DMS153 (cell line): ENCODE measurements at regions not wholly inside any gene's neighbourhood (a gene's known extent, or its start where the extent isn't known, plus 50 kb on each side); places are given as distances from the start of the nearest gene placed in this dataset.

ENCODE experiments used
- DNase-seq: peaks from one replicate; lab custom pipeline; 2025; lab: John Stamatoyannopoulos, UW

DNA sequence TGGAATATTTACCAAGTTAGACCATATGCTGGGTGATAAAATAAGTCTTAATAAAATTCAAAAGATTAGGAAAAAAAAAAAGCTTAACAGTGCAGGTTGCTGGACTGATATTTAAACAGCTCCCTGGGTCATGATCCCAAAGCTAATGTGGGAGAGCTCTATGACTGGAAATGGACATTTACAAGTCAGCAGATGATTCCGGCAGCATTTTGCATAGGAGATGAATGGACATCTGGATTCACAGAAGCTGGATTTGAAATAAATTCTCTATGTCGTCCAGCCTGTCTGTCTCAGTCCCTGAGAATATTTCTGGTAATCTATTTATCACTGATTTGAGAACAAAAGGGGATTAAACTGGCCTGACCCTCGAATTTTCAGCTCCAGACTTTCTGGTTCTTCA is 52.3 kb upstream of the KLHL25 start:
- DNase-seq: no peak

DNA sequence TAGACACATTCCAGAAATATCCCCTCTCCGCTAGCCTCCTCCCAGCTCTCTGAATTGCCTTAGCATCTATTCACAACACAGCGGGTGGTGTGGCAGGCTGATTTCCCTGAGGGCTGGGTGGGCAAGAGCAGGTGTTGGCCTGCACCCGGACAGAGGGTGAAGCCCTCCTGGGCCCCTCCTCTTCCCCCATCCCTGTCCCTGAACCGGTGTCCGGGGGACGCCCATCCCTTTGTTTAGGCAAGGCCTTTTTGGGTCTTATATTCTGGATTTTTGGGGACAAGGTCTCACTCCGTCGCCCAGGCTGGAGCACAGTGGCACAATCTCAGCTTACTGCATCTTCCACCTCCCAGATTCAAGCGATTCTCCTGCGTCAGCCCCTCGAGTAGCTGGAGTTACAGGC is 55.2 kb upstream of the KLHL25 start:
- DNase-seq: no peak

DNA sequence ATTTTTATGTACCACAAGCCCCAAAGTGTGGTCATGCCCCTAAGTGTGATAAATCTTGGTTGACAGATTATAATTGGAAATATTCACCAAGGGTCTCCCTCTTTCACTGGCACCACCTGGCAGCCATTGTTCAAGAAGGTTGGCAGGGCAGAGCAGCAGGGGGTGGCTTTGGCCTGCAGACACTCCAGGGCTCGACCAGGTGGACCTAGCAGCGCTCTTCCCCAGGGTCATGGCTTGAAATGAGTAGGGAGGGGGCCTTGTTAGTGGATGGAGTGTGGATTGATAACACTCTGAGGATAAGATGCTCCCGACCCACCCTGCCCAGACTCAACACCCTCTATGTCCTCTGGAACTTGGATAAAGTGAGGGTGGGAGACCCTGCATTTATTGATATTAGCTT is 58.2 kb upstream of the KLHL25 start:
- no peak for DNase-seq

DNA sequence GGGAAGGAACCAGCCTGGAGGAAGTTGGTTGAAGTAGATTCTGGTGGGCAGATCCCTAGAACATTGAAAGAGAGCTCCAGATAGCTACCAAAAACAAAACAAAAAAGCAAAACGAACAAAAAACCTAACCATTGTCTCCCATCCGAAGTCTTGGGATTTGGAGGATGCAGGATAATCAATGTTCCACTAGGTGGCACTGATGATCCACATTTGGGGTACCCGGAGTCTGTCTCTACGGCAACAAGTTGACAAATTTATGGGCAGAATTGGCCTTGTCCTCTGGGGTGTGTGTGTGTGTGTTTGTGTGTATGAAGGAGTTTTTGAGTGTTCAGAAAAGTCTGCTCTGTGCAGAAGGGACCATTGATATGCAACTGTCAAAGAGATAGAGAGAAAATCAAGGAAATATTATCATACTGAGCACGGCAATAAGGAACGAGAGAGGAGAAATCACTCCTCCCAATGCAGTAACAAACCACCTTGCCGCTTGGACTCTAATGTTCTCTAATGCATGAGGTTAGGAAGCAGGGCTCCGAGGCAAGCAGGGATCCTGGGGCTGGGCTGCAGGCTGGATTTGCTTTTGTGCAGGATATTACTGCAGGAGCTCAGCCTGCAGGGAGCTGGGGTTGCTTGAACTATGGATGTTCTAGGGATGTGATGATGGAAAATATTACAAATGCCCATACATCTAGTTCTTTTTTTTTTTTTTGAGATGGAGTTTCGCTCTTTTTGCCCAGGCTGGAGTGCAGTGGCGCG is 59.8 kb upstream of the KLHL25 start:
- no peak for DNase-seq

DNA sequence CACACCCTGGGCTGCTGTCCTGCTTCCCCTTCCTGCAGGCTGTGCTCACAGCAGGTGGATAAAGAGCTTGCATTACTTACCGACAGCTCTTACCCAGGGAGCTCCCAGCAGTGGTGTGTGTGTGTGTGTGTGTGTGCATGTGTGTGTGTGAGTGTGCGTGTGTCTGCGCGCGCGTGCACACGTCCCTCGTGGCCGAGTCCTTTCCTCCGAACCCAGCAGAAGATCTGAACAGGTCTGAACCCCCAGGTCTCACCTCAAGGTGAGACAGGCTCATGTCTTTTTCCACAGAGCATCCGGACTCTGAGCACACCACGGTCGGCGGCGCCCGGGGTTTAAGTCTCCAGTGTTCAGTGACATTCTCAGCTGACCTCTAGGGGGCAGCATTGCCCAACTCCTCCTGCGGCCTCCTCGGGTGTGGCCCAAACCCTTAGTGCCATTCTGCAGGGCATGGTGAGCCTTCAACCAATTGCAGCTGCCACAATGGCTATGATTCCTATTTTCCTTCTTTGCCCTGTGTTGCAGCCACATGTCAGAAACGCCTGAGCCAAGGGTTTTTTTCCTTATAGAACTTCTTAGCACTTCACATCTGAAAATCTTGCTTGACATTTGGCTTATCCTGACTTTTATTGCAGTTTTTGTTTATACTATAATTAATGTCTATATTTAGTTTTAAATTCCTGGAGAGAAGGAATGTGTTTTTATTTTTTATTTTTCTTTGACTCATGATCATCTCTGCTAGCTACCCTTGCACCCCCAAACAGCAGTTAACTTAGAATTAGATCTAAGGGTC is 64.1 kb upstream of the KLHL25 start:
- no peak for DNase-seq

GRCh38 chr15:85859671-85860070 is 64.9 kb upstream of the KLHL25 start:
- no peak for DNase-seq

DNA sequence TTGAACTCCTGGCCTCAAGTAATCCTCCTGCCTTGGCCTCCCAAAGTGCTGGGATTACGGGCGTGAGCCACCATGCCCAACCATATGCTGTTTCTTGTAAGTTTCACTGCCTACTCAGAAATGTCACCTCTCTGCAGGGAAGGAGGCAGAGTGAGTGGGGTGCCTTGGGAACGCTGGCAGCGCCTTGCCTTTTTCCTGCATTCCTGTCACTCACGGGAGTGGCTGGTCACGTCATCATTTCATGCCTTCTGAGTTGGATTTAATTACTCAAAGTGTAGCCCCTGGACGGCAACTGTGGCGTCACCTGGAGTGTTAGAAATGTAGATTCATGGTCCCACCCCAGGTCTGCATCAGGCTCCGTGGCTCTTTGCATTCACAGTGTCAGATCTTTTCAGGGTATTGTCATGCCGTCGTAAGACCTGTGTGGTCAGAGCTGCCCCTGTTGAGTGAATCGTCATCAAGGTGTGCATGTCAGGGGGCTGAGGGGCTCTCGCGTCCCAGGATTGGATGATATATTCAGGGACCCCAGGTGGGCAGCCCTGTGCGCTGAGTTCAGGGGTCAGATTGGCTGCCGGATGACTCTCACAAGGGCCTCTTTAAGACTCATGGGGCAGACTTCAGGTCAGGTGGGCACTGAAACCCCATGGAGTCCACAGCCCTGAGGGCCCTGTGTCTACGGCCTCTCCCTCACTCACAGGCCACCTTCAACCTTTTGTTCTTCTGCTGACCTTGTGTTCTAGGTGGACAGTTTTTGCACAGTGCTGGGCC is 65.9 kb upstream of the KLHL25 start:
- DNase-seq: no peak

GRCh38 chr15:85865070-85865684 is 70.5 kb upstream of the KLHL25 start:
- no peak for DNase-seq

DNA sequence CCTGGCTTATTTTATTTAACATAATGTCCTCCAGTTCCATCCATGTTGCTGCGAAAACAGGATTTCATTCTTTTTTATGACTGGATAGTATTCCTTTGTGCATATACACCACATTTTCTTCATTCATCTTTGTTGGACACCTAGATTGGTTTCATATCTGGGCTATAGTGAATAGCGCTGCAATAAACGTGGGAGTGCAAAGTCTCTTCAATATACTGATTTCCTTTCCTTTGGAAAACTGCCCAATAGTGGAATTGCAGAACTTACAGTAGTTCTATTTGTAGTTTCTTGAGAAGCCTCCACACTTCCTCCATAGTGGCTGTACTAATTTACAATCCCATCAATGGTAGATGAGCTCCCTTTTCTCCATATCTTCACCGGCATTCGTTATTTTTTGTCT is 72.5 kb upstream of the KLHL25 start:
- DNase-seq: no peak

- DNase-seq: no peak
These were observed 74.4 kb upstream of the KLHL25 start for GRCh38 chr15:85869124-85869523.

DNA sequence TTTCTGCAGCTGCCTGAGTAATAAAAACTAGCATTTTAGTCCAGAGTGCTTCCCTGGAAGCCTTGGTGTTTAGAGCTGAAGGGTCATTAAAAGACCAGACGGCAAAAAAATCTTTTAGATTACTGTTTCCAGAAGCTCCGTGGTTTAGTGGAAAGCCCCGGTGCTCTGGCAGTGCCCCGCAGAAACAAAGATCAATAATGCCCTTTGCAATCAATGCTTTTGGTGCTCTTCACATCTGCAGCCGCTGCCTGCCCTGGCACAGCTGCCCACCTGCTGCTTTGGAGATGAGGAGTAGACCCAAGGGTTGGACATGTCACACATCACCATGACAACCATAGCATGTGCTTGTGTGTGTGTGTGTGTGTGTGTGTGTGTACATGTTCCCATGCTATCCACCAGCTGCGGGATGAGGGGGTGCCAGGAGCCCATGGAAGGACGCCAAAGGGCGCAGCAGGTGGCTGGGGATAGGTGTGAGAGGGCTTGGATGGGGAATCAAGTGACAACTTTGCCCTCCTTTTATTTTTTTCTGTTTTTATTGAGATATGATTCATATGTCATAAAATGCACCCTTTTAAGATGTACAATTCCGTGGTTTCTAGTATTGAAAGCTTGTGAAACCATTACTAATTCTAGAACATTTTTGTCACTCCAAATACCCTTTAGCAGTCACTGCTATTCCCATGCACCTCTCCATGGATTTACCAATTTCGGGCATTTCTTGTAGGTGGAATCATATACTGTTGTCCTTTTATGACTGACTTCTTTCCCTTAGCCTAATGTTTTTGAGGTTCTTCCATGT is 75.7 kb upstream of the KLHL25 start:
- no peak for DNase-seq

DNA sequence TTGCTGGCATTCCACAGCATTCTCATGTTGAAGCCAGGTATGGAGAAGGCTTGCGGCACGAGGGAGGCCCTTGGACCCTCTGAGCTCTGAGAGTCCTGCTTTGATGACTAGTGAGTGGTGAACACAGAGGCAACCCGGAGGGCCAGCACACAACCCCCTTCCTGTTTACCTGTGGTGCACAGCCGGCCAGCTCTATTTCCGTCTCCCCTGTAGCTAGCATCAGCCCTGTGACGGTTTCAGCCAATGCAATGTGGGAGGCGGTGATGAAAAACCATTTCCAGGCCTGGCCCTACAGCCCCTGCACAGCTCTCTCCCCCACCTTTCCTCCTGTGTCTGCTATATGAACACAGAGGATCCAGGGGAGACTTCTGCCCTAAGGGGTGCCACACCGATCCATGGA is 76.8 kb upstream of the KLHL25 start:
- DNase-seq: no peak

DNA sequence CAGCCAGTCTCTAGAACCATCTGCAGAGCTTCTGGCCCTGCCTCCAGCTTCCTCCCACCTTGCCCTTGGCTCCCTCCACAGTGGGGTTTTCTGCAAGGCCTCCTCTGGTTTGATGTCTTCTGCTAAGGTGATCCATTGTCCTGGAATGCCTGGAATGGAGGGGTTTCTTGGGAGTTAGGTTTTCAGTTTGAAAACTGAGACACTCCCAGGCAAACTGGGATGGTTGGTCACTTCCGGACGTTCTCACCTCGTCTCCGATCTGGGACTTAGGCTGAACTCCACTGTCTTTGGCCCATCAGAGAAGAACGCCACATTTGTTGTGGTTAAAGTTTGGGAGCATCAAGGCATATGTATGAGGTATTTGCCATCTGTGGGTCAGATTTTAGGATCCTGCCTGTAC is 77.4 kb upstream of the KLHL25 start:
- no peak for DNase-seq

DNA sequence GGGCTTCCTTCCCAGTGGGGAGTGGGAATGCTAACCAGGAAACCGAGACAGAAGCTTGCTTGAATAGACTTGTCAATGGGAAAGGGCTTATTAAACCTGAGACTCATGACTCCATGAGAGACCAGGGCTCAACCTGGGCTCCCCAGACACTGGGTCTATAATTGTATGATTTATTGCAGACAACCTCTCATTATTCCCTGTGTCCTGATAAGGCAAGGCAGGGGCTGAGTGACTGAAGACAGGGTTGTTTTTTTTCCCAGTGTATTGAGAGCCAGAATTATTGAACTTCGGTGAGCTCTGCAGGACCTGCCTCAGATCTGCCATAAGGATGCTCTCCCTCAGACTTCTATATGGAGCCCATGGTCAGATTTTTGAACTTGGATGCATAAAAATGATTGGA is 79.5 kb upstream of the KLHL25 start:
- DNase-seq: no peak

GRCh38 chr15:85875756-85876155 is 81.0 kb upstream of the KLHL25 start:
- DNase-seq: no peak

GRCh38 chr15:85878828-85879225 is 84.1 kb upstream of the KLHL25 start:
- no peak for DNase-seq

DNA sequence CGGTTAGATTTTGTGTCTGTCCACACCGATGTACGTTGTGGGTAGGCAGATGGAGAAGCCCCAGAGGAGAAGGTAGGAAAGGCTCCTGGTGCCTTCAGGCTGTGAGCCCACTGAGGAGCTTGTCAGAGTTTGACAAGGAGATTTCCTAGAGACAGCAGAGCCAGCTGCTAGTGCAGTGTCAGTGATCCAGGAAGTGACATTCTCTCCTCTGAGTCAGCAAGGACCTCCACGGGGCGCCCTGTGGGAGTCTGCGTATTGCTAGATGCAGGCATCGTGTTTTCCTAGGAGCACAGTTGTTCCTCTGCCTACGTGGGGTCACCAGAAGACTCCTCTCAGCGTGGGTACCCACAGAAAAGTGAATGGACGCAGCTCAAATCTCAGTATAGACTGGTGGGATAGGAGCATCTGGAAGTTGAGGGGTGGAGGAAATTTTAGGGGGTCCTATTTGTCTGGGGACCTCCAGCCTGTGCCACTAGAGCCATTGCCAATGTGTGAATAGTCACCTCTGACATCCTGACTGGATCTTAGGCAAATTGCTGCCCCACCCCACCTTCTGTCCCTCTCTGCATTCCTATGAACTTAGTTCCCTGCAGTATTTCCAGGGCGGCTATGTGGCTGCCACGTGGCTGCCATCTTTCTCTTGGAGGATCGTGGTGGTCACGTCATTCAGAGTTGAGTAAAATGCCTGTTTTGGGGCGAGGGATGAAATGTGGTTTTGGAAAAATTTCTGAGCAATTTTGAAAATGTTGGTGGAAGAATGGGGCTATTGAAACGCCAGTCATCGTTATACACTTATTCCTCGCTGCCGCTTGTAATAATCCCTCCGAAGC is 84.8 kb upstream of the KLHL25 start:
- no peak for DNase-seq

DNA sequence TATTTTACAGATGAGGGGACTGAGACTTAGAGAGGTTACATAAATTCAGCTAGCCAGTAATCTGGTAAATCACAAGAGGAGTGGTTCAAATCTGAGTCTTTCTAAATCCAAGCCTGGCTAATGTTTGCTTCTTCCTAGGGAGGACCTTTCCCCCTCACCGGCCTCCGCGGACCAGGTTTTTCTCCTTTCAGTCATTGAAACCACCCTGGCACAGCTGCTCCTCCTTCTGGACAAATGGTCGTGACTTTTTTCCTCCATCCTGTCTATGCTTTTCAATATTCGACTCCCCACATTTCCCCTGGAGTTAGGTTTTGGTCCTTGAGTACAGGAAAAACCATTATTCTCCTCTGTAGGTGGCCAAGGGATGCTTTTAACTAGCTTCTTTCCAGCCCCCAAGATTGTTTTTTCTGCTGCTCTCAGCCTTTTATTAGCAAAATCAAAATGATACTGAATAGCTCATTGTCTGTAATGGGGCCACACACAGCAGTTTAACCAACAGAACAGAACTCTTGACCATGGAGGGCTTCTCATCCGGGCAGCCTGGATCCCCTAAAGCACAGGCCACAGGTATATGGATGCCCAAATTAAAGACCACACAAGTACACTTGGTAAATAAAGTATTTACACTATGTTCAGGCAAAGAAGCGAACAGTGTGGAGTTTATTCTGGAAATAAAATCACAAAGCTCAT is 85.9 kb upstream of the KLHL25 start:
- DNase-seq: no peak

DNA sequence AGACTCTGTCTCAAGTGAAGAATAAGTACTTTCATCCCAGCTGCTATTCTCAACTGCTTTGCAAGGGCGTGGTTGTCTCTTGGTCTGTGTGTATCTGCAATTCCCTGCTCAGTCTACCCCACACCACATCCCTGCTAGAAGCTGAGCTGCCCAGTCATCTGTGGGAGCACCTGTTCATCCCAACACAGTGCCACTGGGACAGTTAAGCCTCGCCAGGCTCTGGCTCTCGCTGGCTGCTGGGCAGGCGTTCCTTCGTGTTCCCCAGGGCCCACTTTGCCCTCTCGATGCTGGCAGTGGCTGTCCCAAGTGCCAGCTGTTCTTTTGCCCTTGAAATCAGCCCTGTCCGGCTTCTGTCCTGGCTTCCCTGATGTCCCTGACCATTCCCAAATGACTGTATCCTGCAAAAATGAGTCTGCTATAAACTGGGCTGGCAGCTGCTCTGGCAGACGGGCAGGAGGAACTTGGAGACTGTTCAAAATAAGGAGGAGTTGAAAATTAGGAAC is 91.6 kb upstream of the KLHL25 start:
- DNase-seq: no peak
